ENCODE measurements at regions not wholly inside any gene's neighbourhood (a gene's known extent, or its start where the extent isn't known, plus 50 kb on each side); places are given as distances from the start of the nearest gene placed in this dataset.

GRCh38 chr9:87800456-87800855 lies 74.5 kb downstream of the CTSL start:
- no peak for TF ChIP-seq ZNF565 (CRISPR knock-in tag; conservative IDR thresholded peaks at IDR 0.05; ENCODE audit: low read depth)
- TF ChIP-seq ZNF8 (CRISPR knock-in tag; IDR thresholded peaks at IDR 0.05): no peak
- no peak for TF ChIP-seq SNAI2 (CRISPR knock-in tag; IDR thresholded peaks at IDR 0.05)
- TF ChIP-seq TSHZ2 (CRISPR knock-in tag; IDR thresholded peaks at IDR 0.05): no peak
- TF ChIP-seq CSDC2 (CRISPR knock-in tag; IDR thresholded peaks at IDR 0.05): no peak
- no peak for TF ChIP-seq ZC3H10 (CRISPR knock-in tag; IDR thresholded peaks at IDR 0.05)
- TF ChIP-seq ISL1 (CRISPR knock-in tag; IDR thresholded peaks at IDR 0.05): no peak
- ATAC-seq: no peak

GRCh38 chr9:87801013-87801412 lies 75.1 kb downstream of the CTSL start:
- TF ChIP-seq ZNF70 (CRISPR knock-in tag; IDR thresholded peaks at IDR 0.05) (no peak), TOX (CRISPR knock-in tag; IDR thresholded peaks at IDR 0.05; ENCODE audit: borderline replicate concordance) (no peak), CREB5 (CRISPR knock-in tag; IDR thresholded peaks at IDR 0.05; ENCODE audit: low read depth) (no peak), GLIS3 (CRISPR knock-in tag; IDR thresholded peaks at IDR 0.05) (no peak), ESRRG (CRISPR knock-in tag; IDR thresholded peaks at IDR 0.05) (no peak), ZC3H10 (CRISPR knock-in tag; IDR thresholded peaks at IDR 0.05) (no peak), ZNF8 (CRISPR knock-in tag; IDR thresholded peaks at IDR 0.05) (no peak), CSRNP3 (CRISPR knock-in tag; IDR thresholded peaks at IDR 0.05) (no peak), ZFP3 (CRISPR knock-in tag; IDR thresholded peaks at IDR 0.05) (no peak), ZNF565 (CRISPR knock-in tag; conservative IDR thresholded peaks at IDR 0.05; ENCODE audit: low read depth) (no peak), BACH2 (CRISPR knock-in tag; IDR thresholded peaks at IDR 0.05; ENCODE audit: borderline replicate concordance) (no peak), TCF4 (CRISPR knock-in tag; IDR thresholded peaks at IDR 0.05; ENCODE audit: borderline replicate concordance) (no peak), OSR1 (CRISPR knock-in tag; IDR thresholded peaks at IDR 0.05) (no peak), POU6F1 (CRISPR knock-in tag; IDR thresholded peaks at IDR 0.05; ENCODE audit: borderline replicate concordance, low read depth) (no peak), SNAI2 (CRISPR knock-in tag; IDR thresholded peaks at IDR 0.05) (no peak)
- ATAC-seq: no peak

GRCh38 chr9:87803166-87803565 lies 77.2 kb downstream of the CTSL start:
- ATAC-seq: no peak

More at GRCh38 chr9:87803166-87803565, 77.2 kb downstream of the CTSL start:
- TF ChIP-seq RARB (CRISPR knock-in tag; IDR thresholded peaks at IDR 0.05) (no peak), ZNF565 (CRISPR knock-in tag; conservative IDR thresholded peaks at IDR 0.05; ENCODE audit: low read depth) (no peak), CSRNP3 (CRISPR knock-in tag; IDR thresholded peaks at IDR 0.05) (no peak), PPARA (CRISPR knock-in tag; IDR thresholded peaks at IDR 0.05; ENCODE audit: borderline replicate concordance) (no peak)

All from SK-N-SH treated with all-trans-retinoic acid at 6 μM for 48 hours (cell line).